Esophagus muscularis mucosa (tissue), 3 donors: ENCODE measurements at regions not wholly inside any gene's neighbourhood (a gene's known extent, or its start where the extent isn't known, plus 50 kb on each side); places are given as distances from the start of the nearest gene placed in this dataset.

ENCODE experiments used
- POLR2A ChIP-seq: fragments of 450-650 bp; IDR thresholded peaks from one replicate; pipeline ENCODE4 v1.6.1; 2017; ENCODE audit warnings: antibody characterized with exemption, moderate library complexity, mild to moderate bottlenecking, low read depth
- POLR2AphosphoS5 ChIP-seq, 2 donors: sonication (generic); formaldehyde crosslinking; IDR thresholded peaks; one replicate each; pipeline ENCODE4 v1.6.1; 2017; ENCODE audit warnings: antibody characterized with exemption in 2 of 2
- TF ChIP-seq, protein P1 (sequence below), 3 experiments: fragments of 200-600 bp in 2 of 3; fragments of 450-650 bp in 1 of 3; sonication (generic) in 2 of 3; IDR thresholded peaks; one replicate each; pipeline ENCODE4 v1.5.1; 2017 to 2019; ENCODE audit warnings: antibody characterized with exemption in 3 of 3, mild to moderate bottlenecking in 2 of 3, moderate library complexity in 1 of 3

DNA sequence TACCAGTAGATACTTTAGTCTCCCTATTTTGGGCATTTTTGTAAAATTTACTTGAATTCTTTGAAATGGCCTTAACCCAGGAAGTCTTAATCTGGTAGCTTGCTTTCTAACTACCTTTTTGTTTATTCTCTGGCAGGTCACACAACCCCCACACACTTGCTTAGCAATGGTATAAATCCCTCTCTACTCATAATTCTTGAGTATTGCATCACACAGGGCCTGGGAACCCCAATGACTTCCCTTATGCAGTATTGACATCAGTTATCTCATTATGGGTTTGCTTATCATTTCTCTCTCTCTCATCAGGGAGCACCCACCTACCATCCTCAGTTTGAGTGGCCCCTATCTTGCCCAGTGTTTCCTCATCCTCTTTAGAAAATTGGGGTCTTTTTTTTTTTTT, 207.1 kb downstream of the KCNS3 start:
- TF ChIP-seq POLR2AphosphoS5 (IDR thresholded peaks at IDR 0.05) (no peak), POLR2A (no peak)
- TF ChIP-seq, protein P1, sequence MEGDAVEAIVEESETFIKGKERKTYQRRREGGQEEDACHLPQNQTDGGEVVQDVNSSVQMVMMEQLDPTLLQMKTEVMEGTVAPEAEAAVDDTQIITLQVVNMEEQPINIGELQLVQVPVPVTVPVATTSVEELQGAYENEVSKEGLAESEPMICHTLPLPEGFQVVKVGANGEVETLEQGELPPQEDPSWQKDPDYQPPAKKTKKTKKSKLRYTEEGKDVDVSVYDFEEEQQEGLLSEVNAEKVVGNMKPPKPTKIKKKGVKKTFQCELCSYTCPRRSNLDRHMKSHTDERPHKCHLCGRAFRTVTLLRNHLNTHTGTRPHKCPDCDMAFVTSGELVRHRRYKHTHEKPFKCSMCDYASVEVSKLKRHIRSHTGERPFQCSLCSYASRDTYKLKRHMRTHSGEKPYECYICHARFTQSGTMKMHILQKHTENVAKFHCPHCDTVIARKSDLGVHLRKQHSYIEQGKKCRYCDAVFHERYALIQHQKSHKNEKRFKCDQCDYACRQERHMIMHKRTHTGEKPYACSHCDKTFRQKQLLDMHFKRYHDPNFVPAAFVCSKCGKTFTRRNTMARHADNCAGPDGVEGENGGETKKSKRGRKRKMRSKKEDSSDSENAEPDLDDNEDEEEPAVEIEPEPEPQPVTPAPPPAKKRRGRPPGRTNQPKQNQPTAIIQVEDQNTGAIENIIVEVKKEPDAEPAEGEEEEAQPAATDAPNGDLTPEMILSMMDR (IDR thresholded peaks at IDR 0.05): no peak
